ENCODE measurements at regions not wholly inside any gene's neighbourhood (a gene's known extent, or its start where the extent isn't known, plus 50 kb on each side); places are given as distances from the start of the nearest gene placed in this dataset.

GRCh38 chrX:102995316-102995715 is 58.2 kb downstream of the RAB40AL start:
- Histone ChIP-seq H3K79me2 (ENCODE audit: insufficient read depth) (no peaks in the 10 kb centered on the region), H3K9me2 (no peaks in the 10 kb centered on the region), H3K9me3 (no peaks in the 10 kb centered on the region), H4K20me1 (ENCODE audit: insufficient read depth) (no peaks in the 10 kb centered on the region), H3F3A (replicated peaks; ENCODE audit: insufficient read depth) (no peaks in the 10 kb centered on the region), H3K9ac (no peak overlapping the region), H3K4me3 (ENCODE audit: low read depth in 2 of 2, low read length in 1 of 2) (no peak overlapping the region), H3K27me3 (ENCODE audit: insufficient read depth) (peaks cover 14% of the 10 kb centered on the region; the same call in 1 of the 2 replicates), H3K4me1 (ENCODE audit: control insufficient read depth in 1 of 2, insufficient read depth in 2 of 2, low read depth in 1 of 2, low read length in 1 of 2) (no peaks in the 10 kb centered on the region), H3K4me2 (no peak overlapping the region), H3K27ac (ENCODE audit: low read depth in 2 of 2, low read length in 1 of 2) (no peak overlapping the region), H3K36me3 (replicated peaks in 1 of 2; ENCODE audit: control insufficient read depth in 1 of 2, insufficient read depth in 2 of 2, low read length in 1 of 2) (no peaks in the 10 kb centered on the region), H2AFZ (ENCODE audit: low read depth) (no peak overlapping the region)
- DNase-seq = no peak
- CTCF ChIA-PET = interaction anchor here (1.0 kb wide), 1 partner anchor 61 kb away, joined by 3 read pairs; no protein-coding TSS in a partner anchor
- POLR2A ChIA-PET = no interaction called here
- TF ChIP-seq RXRA (IDR thresholded peaks at IDR 0.05; ENCODE audit: borderline replicate concordance, low read depth) = no peak
- no peak for TF ChIP-seq PBX3 (IDR thresholded peaks at IDR 0.05)
- TF ChIP-seq MAX (IDR thresholded peaks at IDR 0.05; ENCODE audit: low read depth) = no peak
- no peak for TF ChIP-seq RCOR1 (IDR thresholded peaks at IDR 0.05; ENCODE audit: low read length)
- TF ChIP-seq NFIC (IDR thresholded peaks at IDR 0.05; ENCODE audit: borderline replicate concordance) = no peak
- TF ChIP-seq FOXM1 (IDR thresholded peaks at IDR 0.05; ENCODE audit: low read depth) = no peak
- TF ChIP-seq RFX5 (IDR thresholded peaks at IDR 0.05; ENCODE audit: low read length) = no peak
- no peak for TF ChIP-seq TEAD4 (IDR thresholded peaks at IDR 0.05; ENCODE audit: borderline replicate concordance, insufficient read depth)
- no peak for TF ChIP-seq MEF2A (IDR thresholded peaks at IDR 0.05; ENCODE audit: borderline replicate concordance, low read depth)
- TF ChIP-seq FOSL2 (IDR thresholded peaks at IDR 0.05; ENCODE audit: borderline replicate concordance, low read depth) = no peak
- TF ChIP-seq POLR2AphosphoS5 (IDR thresholded peaks at IDR 0.05; ENCODE audit: low read depth, low read length) = no peak
- no peak for TF ChIP-seq SIN3A (IDR thresholded peaks at IDR 0.05; ENCODE audit: borderline replicate concordance, low read depth, low read length)
- TF ChIP-seq IRF3 (IDR thresholded peaks at IDR 0.05; ENCODE audit: low read depth, low read length) = no peak
- TF ChIP-seq ELF1 (IDR thresholded peaks at IDR 0.05) = no peak
- no peak for TF ChIP-seq TAF1 (IDR thresholded peaks at IDR 0.05; ENCODE audit: borderline replicate concordance, low read depth, low read length)
- TF ChIP-seq SMC3 (IDR thresholded peaks at IDR 0.05; ENCODE audit: low read depth, low read length) = no peak
- TF ChIP-seq MXI1 (IDR thresholded peaks at IDR 0.05; ENCODE audit: low read depth, low read length) = no peak
- TF ChIP-seq USF1 (IDR thresholded peaks at IDR 0.05; ENCODE audit: borderline replicate concordance, low read depth) = no peak
- WGBS (ENCODE audit: low lambda C conversion rate) = 19% methylated on average over 1 of the region's 1 CpG
